Endothelial cell of umbilical vein (primary cell): ENCODE measurements at regions not wholly inside any gene's neighbourhood (a gene's known extent, or its start where the extent isn't known, plus 50 kb on each side); places are given as distances from the start of the nearest gene placed in this dataset.
"Not testable (repeated sequence)": the region's sequence is repeated elsewhere in the genome, so short reads cannot be mapped to it uniquely, and the experiment has no call there.

ENCODE experiments used
- BruUV-seq: library from RNA; stranded (reverse); fragments of 400-500 nt; replicated peaks from 2 replicates; lab custom pipeline; 2021; lab: Mats Ljungman, UMichigan
- CTCF ChIA-PET: fragments of 300-600, 350-600 bp; sonication (Branson Sonifier 250); formaldehyde crosslinking; loops from one replicate; lab custom pipeline; 2021; ENCODE audit warnings: antibody characterized with exemption, inconsistent platforms; lab: Charles Lee
- POLR2A ChIA-PET: fragments of 300-600, 350-600 bp; sonication (Branson Sonifier 250); formaldehyde crosslinking; loops from one replicate; lab custom pipeline; 2021; ENCODE audit warnings: antibody characterized with exemption, inconsistent platforms; lab: Charles Lee
- DNase-seq: peaks from one replicate; pipeline ENCODE4 v3.0.0-alpha.2; 2011; ENCODE audit warnings: low read depth, low spot score
- FAIRE-seq: peaks from 2 replicates; lab custom pipeline; 2011; peaks lifted over from hg19 to GRCh38; lab: Jason Lieb, UNC
- H2AFZ ChIP-seq: 2 replicates; pipeline ENCODE4 v1.6.0; 2012; ENCODE audit warnings: low read depth, low read length, control low read depth, inconsistent platforms
- H3K27ac ChIP-seq: 2 replicates; pipeline ENCODE4 v1.5.1; 2011; ENCODE audit warnings: low read depth, mild to moderate bottlenecking, control low read depth, low read length, moderate library complexity; ENCODE audit not compliant: insufficient read depth
- H3K27me3 ChIP-seq, 2 experiments: 2 replicates each; pipeline versions ENCODE4 v1.6.0 to v1.6.1; 2011; ENCODE audit warnings: low read length in 2 of 2, mixed read lengths in 1 of 2; ENCODE audit not compliant: control insufficient read depth in 2 of 2, insufficient read depth in 2 of 2
- H3K36me3 ChIP-seq, 2 experiments: 2 replicates in 1 of 2; 3 replicates in 1 of 2; pipeline ENCODE4 v1.5.1; 2011; ENCODE audit warnings: low read length in 2 of 2, mild to moderate bottlenecking in 1 of 2, moderate library complexity in 1 of 2; ENCODE audit not compliant: control insufficient read depth in 2 of 2, insufficient read depth in 2 of 2; ENCODE audit errors: extremely low read depth in 1 of 2
- H3K4me1 ChIP-seq: 3 replicates; pipeline ENCODE4 v1.5.1; 2011; ENCODE audit warnings: mild to moderate bottlenecking, low read length; ENCODE audit not compliant: control insufficient read depth, insufficient read depth; ENCODE audit errors: extremely low read depth
- H3K4me2 ChIP-seq: 2 replicates; pipeline ENCODE4 v1.6.1; 2011; ENCODE audit warnings: low read length, control low read depth, mixed read lengths; ENCODE audit not compliant: insufficient read depth
- H3K4me3 ChIP-seq, 3 experiments: fragments of 200-600 bp in 1 of 3; sonication (generic), shearing (Covaris generic) in 1 of 3; replicated peaks in 1 of 3; 2 replicates each; pipeline ENCODE4 v1.5.1; 2011 to 2016; ENCODE audit warnings: control low read depth in 3 of 3, low read length in 3 of 3, mild to moderate bottlenecking in 2 of 3, inconsistent platforms in 1 of 3, low read depth in 1 of 3, moderate library complexity in 1 of 3; ENCODE audit not compliant: insufficient read depth in 1 of 3
- H3K79me2 ChIP-seq: 2 replicates; pipeline ENCODE4 v1.6.0; 2012; ENCODE audit warnings: low read length, inconsistent platforms; ENCODE audit not compliant: control insufficient read depth, insufficient read depth
- H3K9ac ChIP-seq: replicated peaks from 2 replicates; pipeline ENCODE3; 2011; ENCODE audit warnings: low read length, control low read depth; ENCODE audit not compliant: insufficient read depth; ENCODE audit errors: extremely low read depth
- H3K9me1 ChIP-seq: replicated peaks from 3 replicates; pipeline ENCODE4 v1.6.0; 2011; ENCODE audit warnings: mild to moderate bottlenecking, low read length; ENCODE audit not compliant: control insufficient read depth, insufficient read depth; ENCODE audit errors: extremely low read depth
- H3K9me3 ChIP-seq: replicated peaks from 2 replicates; pipeline ENCODE4 v1.5.1; 2012; ENCODE audit warnings: low read length, inconsistent platforms; ENCODE audit not compliant: control insufficient read depth, insufficient read depth
- H4K20me1 ChIP-seq: replicated peaks from 2 replicates; pipeline ENCODE3; 2011; ENCODE audit warnings: mild to moderate bottlenecking, low read length; ENCODE audit not compliant: control insufficient read depth, insufficient read depth; ENCODE audit errors: extremely low read depth
- dilution Hi-C: fragments of 300-500 bp; cut with MboI; formaldehyde crosslinking; loops from one replicate; pipeline ENCODE4 v1.15.0; 2019; ENCODE audit warnings: low sequenced_read_pairs; ENCODE audit not compliant: extremely low pct_ligation_motif_present
- intact Hi-C: fragments of 100-400 bp; cut with micrococcal nuclease; formaldehyde crosslinking; loops from one replicate; pipeline ENCODE4 v1.10.0; 2022

DNA sequence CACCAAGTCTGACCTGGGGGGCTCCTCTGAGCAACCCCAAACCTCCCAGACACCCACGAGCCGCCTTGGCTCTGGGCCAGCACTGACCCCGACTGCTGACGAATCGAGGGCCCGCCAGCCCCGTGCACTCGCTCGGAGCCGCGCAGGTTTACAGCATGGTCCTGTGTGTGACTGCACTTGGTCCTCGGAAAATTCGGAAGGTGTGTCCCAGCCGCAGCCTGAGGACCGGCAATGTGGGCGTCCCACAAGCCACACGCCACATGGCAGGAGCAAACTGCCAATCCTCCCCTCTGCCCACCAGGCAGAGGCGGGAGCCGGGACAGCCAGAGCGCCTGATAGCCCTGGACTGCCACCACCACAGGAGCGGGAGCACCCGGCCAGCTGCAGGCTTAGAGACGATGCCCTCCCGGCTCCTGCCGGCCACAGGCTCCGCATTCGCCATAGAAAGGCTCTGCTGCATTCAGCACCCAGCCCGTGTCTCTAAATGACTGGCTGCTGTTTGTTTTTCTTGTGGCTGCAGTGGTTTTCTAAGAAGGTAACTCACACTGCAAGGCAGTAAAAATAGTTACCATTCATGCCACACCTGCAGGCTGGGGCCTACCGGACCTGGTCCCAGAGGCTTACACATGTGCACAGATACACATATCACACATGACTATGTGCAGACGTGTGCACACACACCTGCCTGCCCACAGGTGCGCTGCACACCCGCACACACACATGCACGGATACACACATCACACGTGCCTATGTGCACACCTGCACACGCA is 5415.3 kb upstream of the TPTE start:
- H3K27ac ChIP-seq, H3K9me1 ChIP-seq, H3K9me3 ChIP-seq, BruUV-seq, H3K79me2 ChIP-seq, DNase-seq, H3K27me3 ChIP-seq, H3K4me1 ChIP-seq, H2AFZ ChIP-seq, H4K20me1 ChIP-seq, dilution Hi-C loops, H3K36me3 ChIP-seq, CTCF ChIA-PET, H3K4me2 ChIP-seq, H3K9ac ChIP-seq, POLR2A ChIA-PET, H3K4me3 ChIP-seq, FAIRE-seq, intact Hi-C loops: not testable (repeated sequence)

DNA sequence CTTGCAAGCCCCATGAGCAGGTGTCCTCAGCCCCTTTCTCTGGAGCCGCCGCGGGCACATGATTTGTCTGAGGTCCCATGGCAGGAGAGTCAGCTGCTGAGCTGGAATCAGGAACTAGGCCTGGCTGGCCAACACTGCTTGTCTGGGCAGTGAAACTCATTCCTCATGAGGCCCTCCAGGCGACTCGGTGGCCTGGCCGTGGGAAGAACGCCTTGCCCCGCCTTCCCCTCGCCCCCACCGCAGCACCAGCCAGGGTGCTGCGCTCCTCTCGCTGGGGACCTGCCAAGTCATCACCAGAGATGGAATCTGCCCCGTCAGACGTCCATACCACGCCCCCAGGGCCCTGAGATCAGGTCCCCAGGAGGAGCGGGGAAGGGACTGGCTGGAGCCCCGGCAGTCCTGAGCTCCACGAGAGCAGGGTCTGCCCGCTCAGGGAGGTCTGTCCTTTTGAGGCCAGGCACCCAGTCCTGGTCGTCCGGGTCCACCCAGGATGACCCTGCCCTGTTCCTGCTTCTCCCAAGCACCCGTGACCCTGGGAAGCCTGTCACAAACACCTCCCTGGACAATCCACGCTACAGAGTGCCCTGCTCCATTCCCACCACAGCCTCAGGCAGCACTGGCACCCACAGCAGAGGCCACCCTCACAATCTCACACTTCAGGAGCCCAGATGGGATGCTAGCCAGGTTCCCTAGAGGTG is 5414.5 kb upstream of the TPTE start:
- H3K27ac ChIP-seq, dilution Hi-C loops, FAIRE-seq, DNase-seq, H3K36me3 ChIP-seq, H3K4me3 ChIP-seq, H3K9ac ChIP-seq, BruUV-seq, POLR2A ChIA-PET, H4K20me1 ChIP-seq, H3K9me3 ChIP-seq, H3K4me2 ChIP-seq, intact Hi-C loops, H2AFZ ChIP-seq, H3K27me3 ChIP-seq, CTCF ChIA-PET, H3K9me1 ChIP-seq, H3K79me2 ChIP-seq, H3K4me1 ChIP-seq: not testable (repeated sequence)

GRCh38 chr21:5107637-5108036 is 5413.7 kb upstream of the TPTE start:
- H3K4me1 ChIP-seq, H3K4me3 ChIP-seq, dilution Hi-C loops, intact Hi-C loops, H3K27me3 ChIP-seq, H3K9me1 ChIP-seq, FAIRE-seq, BruUV-seq, POLR2A ChIA-PET, H3K27ac ChIP-seq, CTCF ChIA-PET, H3K4me2 ChIP-seq, DNase-seq, H3K79me2 ChIP-seq, H2AFZ ChIP-seq, H3K9me3 ChIP-seq, H3K9ac ChIP-seq, H4K20me1 ChIP-seq, H3K36me3 ChIP-seq: not testable (repeated sequence)

DNA sequence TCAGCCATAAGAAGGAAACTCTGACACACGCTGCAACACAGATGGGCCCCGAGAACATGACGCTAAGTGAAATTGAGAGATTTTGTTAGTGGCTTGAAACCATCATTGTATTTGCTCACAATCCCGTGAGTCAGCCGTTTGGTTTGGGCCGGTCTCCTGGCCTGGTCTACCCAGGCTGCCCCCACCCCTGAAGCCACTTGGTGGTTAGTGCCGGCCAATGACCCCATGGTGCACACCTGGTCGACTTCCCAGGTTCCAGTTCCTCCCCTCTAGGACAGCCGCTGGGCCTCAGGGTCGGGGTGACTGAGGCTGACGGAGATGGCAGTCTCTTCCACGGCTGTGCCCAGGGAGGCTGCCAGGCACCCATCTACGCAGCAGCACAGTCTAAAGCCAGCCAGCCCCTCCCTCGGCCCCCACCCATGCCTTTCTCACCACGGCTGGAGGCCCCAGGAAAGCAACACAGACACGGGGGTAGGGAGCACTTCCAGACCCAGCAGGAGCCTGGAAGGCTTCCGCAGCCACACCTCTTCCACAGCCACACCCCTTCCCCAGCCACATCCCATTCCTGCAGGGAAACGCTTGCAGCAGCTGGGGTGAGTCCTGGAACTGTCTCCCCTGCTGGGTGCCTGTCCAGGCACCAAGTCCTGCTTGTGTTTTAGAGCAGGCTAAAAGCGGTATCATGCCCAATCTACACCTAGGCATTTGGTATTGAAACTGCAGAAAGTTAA is 5413.2 kb upstream of the TPTE start:
- FAIRE-seq, H3K4me2 ChIP-seq, dilution Hi-C loops, DNase-seq, H3K79me2 ChIP-seq, H4K20me1 ChIP-seq, POLR2A ChIA-PET, H3K27ac ChIP-seq, H2AFZ ChIP-seq, H3K36me3 ChIP-seq, H3K9me1 ChIP-seq, H3K9ac ChIP-seq, H3K4me1 ChIP-seq, BruUV-seq, intact Hi-C loops, CTCF ChIA-PET, H3K27me3 ChIP-seq, H3K9me3 ChIP-seq, H3K4me3 ChIP-seq: not testable (repeated sequence)
